Suprapubic skin (tissue), 4 donors: ENCODE measurements at regions not wholly inside any gene's neighbourhood (a gene's known extent, or its start where the extent isn't known, plus 50 kb on each side); places are given as distances from the start of the nearest gene placed in this dataset.

Experiments used
- POLR2A ChIP-seq, 2 donors: fragments of 450-650 bp; IDR thresholded peaks; one replicate each; pipeline ENCODE4 v1.6.1; 2017; ENCODE audit warnings: antibody characterized with exemption in 2 of 2, mild to moderate bottlenecking in 2 of 2, moderate library complexity in 2 of 2
- POLR2AphosphoS5 ChIP-seq, 3 donors: sonication (generic); formaldehyde crosslinking; IDR thresholded peaks; one replicate each; pipeline ENCODE4 v1.6.1; 2017; ENCODE audit warnings: antibody characterized with exemption in 3 of 3

DNA sequence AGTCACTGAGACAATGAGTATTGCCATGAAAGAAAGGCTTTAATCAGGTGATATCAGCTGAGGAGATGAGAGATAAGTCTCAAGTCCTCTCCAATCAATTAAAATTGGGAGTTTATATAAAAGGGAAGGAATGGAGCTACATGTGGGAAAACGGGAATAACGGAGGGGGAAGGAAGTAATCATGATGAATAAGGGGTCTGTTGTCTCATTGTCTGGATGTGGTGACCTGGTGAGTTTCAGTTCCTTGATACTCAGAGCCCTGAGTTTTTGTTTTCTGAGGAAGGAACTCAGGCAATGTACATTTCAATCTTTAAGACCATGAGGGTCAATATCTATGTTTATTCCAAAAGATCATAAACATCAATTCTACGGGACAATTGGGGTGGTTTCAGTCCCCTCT lies 198.8 kb downstream of the KITLG start:
- TF ChIP-seq POLR2A (IDR thresholded peaks at IDR 0.05), result no peak
- no peak for TF ChIP-seq POLR2AphosphoS5 (IDR thresholded peaks at IDR 0.05)
